Activated CD4-positive, alpha-beta T cell treated with anti-CD3 and anti-CD28 coated beads for 36 hours (primary cell): ENCODE measurements at regions not wholly inside any gene's neighbourhood (a gene's known extent, or its start where the extent isn't known, plus 50 kb on each side); places are given as distances from the start of the nearest gene placed in this dataset.

Source experiments
- ATAC-seq: fragments of 200-7000 bp; cut with Tn5 transposase; one replicate; pipeline ENCODE4 v1.10.0; 2021; ENCODE audit warnings: mild to moderate bottlenecking, moderate library complexity
- CTCF ChIA-PET: fragments of 350-600 bp; sonication (Branson Sonifier 250); formaldehyde crosslinking; loops from one replicate; lab custom pipeline; 2021; ENCODE audit warnings: antibody characterized with exemption; lab: Charles Lee
- POLR2A ChIA-PET: fragments of 350-600 bp; sonication (Branson Sonifier 250); formaldehyde crosslinking; loops from one replicate; lab custom pipeline; 2021; ENCODE audit warnings: antibody characterized with exemption, inconsistent platforms; lab: Charles Lee
- DNase-seq: peaks from one replicate; pipeline ENCODE4 v3.0.0-alpha.2; 2020
- H3K27ac Mint-ChIP-seq: one replicate; pipeline ENCODE4 v1.8.0; 2021; ENCODE audit warnings: mixed read lengths
- H3K27me3 Mint-ChIP-seq: one replicate; pipeline ENCODE4 v1.8.0; 2021; ENCODE audit warnings: mixed read lengths
- H3K36me3 Mint-ChIP-seq: one replicate; pipeline ENCODE4 v1.8.0; 2021; ENCODE audit warnings: low read depth, mixed read lengths
- H3K4me1 Mint-ChIP-seq: one replicate; pipeline ENCODE4 v1.8.0; 2021; ENCODE audit warnings: mixed read lengths
- H3K4me3 Mint-ChIP-seq: one replicate; pipeline ENCODE4 v1.8.0; 2021; ENCODE audit warnings: mild to moderate bottlenecking, moderate library complexity, mixed read lengths
- H3K9me3 Mint-ChIP-seq: one replicate; pipeline ENCODE4 v1.8.0; 2021; ENCODE audit warnings: low read depth, mixed read lengths
- intact Hi-C, 2 experiments: fragments of 100-400 bp; cut with DNase I in 1 of 2; cut with micrococcal nuclease in 1 of 2; formaldehyde crosslinking; loops; one replicate each; pipeline versions ENCODE4 v1.14.2 to v1.15.1; 2022 to 2024; cut with DNase I, micrococcal nuclease

GRCh38 chr13:76741624-76742023, 144.6 kb downstream of the KCTD12 start:
- ATAC-seq (no peak), DNase-seq (no peak)
- Mint-ChIP-seq H3K36me3 (no peaks in the 10 kb centered on the region), H3K27ac (no peak overlapping the region), H3K27me3 (peaks cover 2% of the 10 kb centered on the region), H3K4me3 (no peak overlapping the region), H3K4me1 (no peaks in the 10 kb centered on the region), H3K9me3 (peaks cover 3% of the 10 kb centered on the region)
- intact Hi-C loops: no loop called here
- POLR2A ChIA-PET: no interaction called here
- CTCF ChIA-PET: interaction anchor here (1.2 kb wide), 1 partner anchor 12 kb away, joined by 3 read pairs; no protein-coding TSS in a partner anchor

GRCh38 chr13:76741046-76741445, 145.2 kb downstream of the KCTD12 start:
- CTCF ChIA-PET: interaction anchor here (1.2 kb wide), 1 partner anchor 11 kb away, joined by 3 read pairs; no protein-coding TSS in a partner anchor
- H3K36me3 Mint-ChIP-seq: no peaks in the 10 kb centered on the region
- ATAC-seq (no peak), DNase-seq (no peak)
- H3K27me3 Mint-ChIP-seq: peaks cover 2% of the 10 kb centered on the region
- intact Hi-C loops: no loop called here
- POLR2A ChIA-PET: no interaction called here
- no peak overlapping the region for H3K27ac Mint-ChIP-seq
- H3K4me1 Mint-ChIP-seq: no peaks in the 10 kb centered on the region
- peaks cover 3% of the 10 kb centered on the region for H3K9me3 Mint-ChIP-seq
- no peak overlapping the region for H3K4me3 Mint-ChIP-seq

- DNase-seq: no peak
- ATAC-seq: no peak
- H3K36me3 Mint-ChIP-seq: no peaks in the 10 kb centered on the region
- no peak overlapping the region for H3K4me3 Mint-ChIP-seq
- H3K9me3 Mint-ChIP-seq: peaks cover 3% of the 10 kb centered on the region
- intact Hi-C loops: no loop called here
- H3K27ac Mint-ChIP-seq: no peak overlapping the region
- ChIA-PET CTCF (interaction anchor here (0.6 kb wide), 1 partner anchor 96 kb away, joined by 3 read pairs; no protein-coding TSS in a partner anchor), POLR2A (no interaction called here)
- H3K27me3 Mint-ChIP-seq: no peaks in the 10 kb centered on the region
- H3K4me1 Mint-ChIP-seq: no peaks in the 10 kb centered on the region
These were observed 147.6 kb downstream of the KCTD12 start for GRCh38 chr13:76738616-76739015.

GRCh38 chr13:76737526-76737925, 148.7 kb downstream of the KCTD12 start:
- no peaks in the 10 kb centered on the region for H3K4me1 Mint-ChIP-seq
- ATAC-seq: no peak
- no peak overlapping the region for H3K4me3 Mint-ChIP-seq
- intact Hi-C loops: no loop called here
- no peak overlapping the region for H3K27ac Mint-ChIP-seq
- H3K27me3 Mint-ChIP-seq: no peaks in the 10 kb centered on the region
- POLR2A ChIA-PET: no interaction called here
- CTCF ChIA-PET: interaction anchor here (0.6 kb wide), 1 partner anchor 151 kb away, joined by 3 read pairs; no protein-coding TSS in a partner anchor
- no peak for DNase-seq
- no peaks in the 10 kb centered on the region for H3K36me3 Mint-ChIP-seq
- peaks cover 3% of the 10 kb centered on the region for H3K9me3 Mint-ChIP-seq

DNA sequence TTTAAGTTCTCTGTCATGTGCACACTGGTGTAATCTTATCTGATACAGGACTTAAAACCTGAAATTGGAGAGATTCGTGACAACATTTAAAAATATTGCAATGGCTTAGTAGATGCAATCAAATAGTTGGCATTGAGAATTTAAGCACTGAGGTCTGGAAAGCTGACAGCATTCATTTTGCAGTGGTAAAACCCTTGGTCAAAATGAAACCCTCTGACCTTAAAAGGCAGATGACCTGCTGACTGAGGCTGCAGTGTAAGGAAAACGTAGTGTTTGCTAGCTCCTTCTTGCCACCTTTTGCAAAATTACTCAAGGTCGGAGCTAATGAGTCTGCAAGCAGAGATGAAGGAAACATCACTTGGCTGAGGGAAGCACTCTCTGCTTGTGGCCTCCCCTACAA, 150.6 kb downstream of the KCTD12 start:
- H3K27ac Mint-ChIP-seq: no peak overlapping the region
- ATAC-seq: no peak
- CTCF ChIA-PET: no interaction called here
- H3K4me3 Mint-ChIP-seq: no peak overlapping the region
- intact Hi-C loops: no loop called here
- POLR2A ChIA-PET: no interaction called here
- no peaks in the 10 kb centered on the region for H3K27me3 Mint-ChIP-seq
- H3K4me1 Mint-ChIP-seq: no peaks in the 10 kb centered on the region
- no peaks in the 10 kb centered on the region for H3K9me3 Mint-ChIP-seq
- DNase-seq: no peak
- no peaks in the 10 kb centered on the region for H3K36me3 Mint-ChIP-seq

GRCh38 chr13:76733671-76734070, 152.5 kb downstream of the KCTD12 start:
- Mint-ChIP-seq H3K9me3 (peaks cover 2% of the 10 kb centered on the region), H3K4me1 (no peaks in the 10 kb centered on the region), H3K4me3 (no peak overlapping the region), H3K27me3 (no peaks in the 10 kb centered on the region), H3K36me3 (no peaks in the 10 kb centered on the region), H3K27ac (no peak overlapping the region)
- CTCF ChIA-PET: interaction anchor here (0.7 to 0.8 kb wide), 2 partner anchors 115 to 602 kb away, joined by 3 read pairs; no protein-coding TSS in a partner anchor
- ATAC-seq (no peak), DNase-seq (no peak)
- POLR2A ChIA-PET: no interaction called here
- intact Hi-C loops: no loop called here

DNA sequence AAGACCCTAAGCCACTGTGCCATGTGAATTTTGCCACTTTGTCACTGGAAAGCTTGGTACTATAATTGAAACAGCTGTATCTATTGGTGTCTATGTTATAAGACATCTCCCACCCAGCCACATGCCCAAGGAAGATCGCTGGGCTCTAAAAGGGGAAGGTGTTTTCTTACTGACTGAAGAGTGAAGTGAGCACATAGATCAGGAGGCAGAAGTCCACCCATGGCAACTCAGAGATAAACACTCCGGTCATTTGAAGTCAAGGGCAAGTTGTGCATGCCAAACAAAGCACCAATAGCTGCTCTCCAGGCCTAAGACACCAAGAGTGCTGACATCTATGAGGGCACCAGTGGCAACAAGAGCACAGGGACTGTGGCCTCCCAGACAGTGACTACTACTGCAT, 153.8 kb downstream of the KCTD12 start:
- intact Hi-C loops: no loop called here
- ATAC-seq: no peak

GRCh38 chr13:76730220-76730619, 156.0 kb downstream of the KCTD12 start:
- ChIA-PET CTCF (no interaction called here), POLR2A (no interaction called here)
- ATAC-seq: no peak
- Mint-ChIP-seq H3K27me3 (no peaks in the 10 kb centered on the region), H3K4me1 (no peaks in the 10 kb centered on the region), H3K4me3 (no peak overlapping the region), H3K9me3 (peaks cover 6% of the 10 kb centered on the region), H3K27ac (no peak overlapping the region), H3K36me3 (no peaks in the 10 kb centered on the region)
- DNase-seq: no peak
- intact Hi-C loops: no loop called here

More for the DNA sequence above, 153.8 kb downstream of the KCTD12 start:
- H3K9me3 Mint-ChIP-seq: peaks cover 2% of the 10 kb centered on the region
- CTCF ChIA-PET: interaction anchor here (0.8 kb wide), 1 partner anchor 13 kb away, joined by 4 read pairs; no protein-coding TSS in a partner anchor
- H3K27me3 Mint-ChIP-seq: no peaks in the 10 kb centered on the region
- DNase-seq: no peak
- no peak overlapping the region for H3K27ac Mint-ChIP-seq
- no peak overlapping the region for H3K4me3 Mint-ChIP-seq
- POLR2A ChIA-PET: no interaction called here
- no peaks in the 10 kb centered on the region for H3K36me3 Mint-ChIP-seq
- H3K4me1 Mint-ChIP-seq: no peaks in the 10 kb centered on the region

- intact Hi-C loops: no loop called here
- H3K4me3 Mint-ChIP-seq: no peak overlapping the region
- H3K27me3 Mint-ChIP-seq: no peaks in the 10 kb centered on the region
- ChIA-PET CTCF (interaction anchor here (0.8 kb wide), 1 partner anchor 11 kb away, joined by 3 read pairs; no protein-coding TSS in a partner anchor), POLR2A (no interaction called here)
- H3K9me3 Mint-ChIP-seq: peaks cover 6% of the 10 kb centered on the region
- no peak for DNase-seq
- no peaks in the 10 kb centered on the region for H3K36me3 Mint-ChIP-seq
- H3K4me1 Mint-ChIP-seq: no peaks in the 10 kb centered on the region
- no peak for ATAC-seq
- no peak overlapping the region for H3K27ac Mint-ChIP-seq
These were observed 156.5 kb downstream of the KCTD12 start for GRCh38 chr13:76729691-76730090.

- POLR2A ChIA-PET: no interaction called here
These were observed 160.3 kb downstream of the KCTD12 start for GRCh38 chr13:76725896-76726295.

DNA sequence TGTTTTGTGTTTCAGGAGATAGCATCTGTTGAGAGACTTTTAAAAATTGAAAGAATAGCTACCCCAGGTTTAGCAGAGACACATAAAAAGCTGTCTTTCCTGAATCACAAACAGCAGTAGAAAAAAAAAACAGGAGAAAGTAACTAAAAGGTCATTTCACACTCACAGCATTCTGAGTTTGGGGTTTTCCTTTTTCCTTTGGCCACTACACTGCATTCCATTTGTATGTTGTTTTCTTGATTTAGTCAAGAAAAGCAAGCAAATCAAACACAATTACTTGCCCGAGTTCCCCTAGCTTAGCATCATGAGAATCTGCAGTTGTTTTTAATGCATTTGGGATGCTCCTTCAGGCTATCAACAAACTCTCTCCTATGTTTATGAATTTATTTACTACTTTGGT, 161.0 kb downstream of the KCTD12 start:
- POLR2A ChIA-PET: no interaction called here
- H3K9me3 Mint-ChIP-seq: peaks cover 6% of the 10 kb centered on the region
- H3K4me3 Mint-ChIP-seq: no peak overlapping the region
- no peaks in the 10 kb centered on the region for H3K27me3 Mint-ChIP-seq
- H3K27ac Mint-ChIP-seq: no peak overlapping the region
- H3K4me1 Mint-ChIP-seq: no peaks in the 10 kb centered on the region
- ATAC-seq (no peak), DNase-seq (no peak)
- H3K36me3 Mint-ChIP-seq: no peaks in the 10 kb centered on the region
- intact Hi-C loops: no loop called here
- CTCF ChIA-PET: interaction anchor here (0.7 kb wide), 1 partner anchor 831 kb away, joined by 3 read pairs; no protein-coding TSS in a partner anchor

More at GRCh38 chr13:76725896-76726295, 160.3 kb downstream of the KCTD12 start:
- DNase-seq: no peak
- no peak for ATAC-seq
- H3K27ac Mint-ChIP-seq: no peak overlapping the region
- peaks cover 6% of the 10 kb centered on the region for H3K9me3 Mint-ChIP-seq
- no peaks in the 10 kb centered on the region for H3K27me3 Mint-ChIP-seq
- CTCF ChIA-PET: interaction anchor here (0.7 kb wide), 1 partner anchor 832 kb away, joined by 3 read pairs; no protein-coding TSS in a partner anchor
- no peaks in the 10 kb centered on the region for H3K4me1 Mint-ChIP-seq
- H3K36me3 Mint-ChIP-seq: no peaks in the 10 kb centered on the region
- H3K4me3 Mint-ChIP-seq: no peak overlapping the region
- intact Hi-C loops: no loop called here

DNA sequence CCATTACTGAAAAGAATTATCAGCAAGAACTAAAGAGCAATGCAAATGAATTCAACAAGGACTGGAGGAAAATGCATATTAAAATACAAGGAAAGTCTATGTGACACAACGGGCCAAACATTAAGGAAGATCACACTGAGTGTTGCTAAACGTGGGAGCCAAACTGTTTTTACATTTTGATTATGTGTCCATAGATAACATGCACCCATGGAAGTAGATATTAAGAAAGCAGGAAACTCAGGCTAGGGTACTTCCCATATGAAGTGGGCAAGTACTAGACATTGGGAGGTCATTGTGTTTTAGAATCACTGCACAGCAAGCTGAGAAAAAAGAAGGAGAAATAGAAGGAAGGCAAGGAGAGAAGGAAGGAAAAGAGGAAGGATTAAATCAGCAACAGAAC, 161.8 kb downstream of the KCTD12 start:
- ChIA-PET CTCF (no interaction called here), POLR2A (no interaction called here)
- intact Hi-C loops: no loop called here
- no peaks in the 10 kb centered on the region for H3K27me3 Mint-ChIP-seq
- DNase-seq (no peak), ATAC-seq (no peak)
- no peaks in the 10 kb centered on the region for H3K36me3 Mint-ChIP-seq
- no peaks in the 10 kb centered on the region for H3K4me1 Mint-ChIP-seq
- no peak overlapping the region for H3K27ac Mint-ChIP-seq
- H3K4me3 Mint-ChIP-seq: no peak overlapping the region
- H3K9me3 Mint-ChIP-seq: peaks cover 6% of the 10 kb centered on the region
